ENCODE measurements at regions not wholly inside any gene's neighbourhood (a gene's known extent, or its start where the extent isn't known, plus 50 kb on each side); places are given as distances from the start of the nearest gene placed in this dataset.

GRCh38 chr16:25311950-25312349, 54.3 kb upstream of the ZKSCAN2 start:
- Mint-ChIP-seq H3K9me3 (no peaks in the 10 kb centered on the region), H3K27ac (no peak overlapping the region), H3K4me1 (ENCODE audit: unreplicated experiment) (no peaks in the 10 kb centered on the region), H3K27me3 (no peaks in the 10 kb centered on the region), H3K4me3 (no peak overlapping the region), H3K36me3 (peaks cover 8% of the 10 kb centered on the region)
- TF ChIP-seq CTCF (conservative IDR thresholded peaks at IDR 0.05) = no peak
- DNase-seq (ENCODE audit: extremely low spot score, unreplicated experiment) = no peak

GRCh38 chr16:25311039-25311438, 53.4 kb upstream of the ZKSCAN2 start:
- no peak overlapping the region for H3K27ac Mint-ChIP-seq
- no peak overlapping the region for H3K4me3 Mint-ChIP-seq
- H3K9me3 Mint-ChIP-seq = no peaks in the 10 kb centered on the region
- H3K36me3 Mint-ChIP-seq = peaks cover 8% of the 10 kb centered on the region
- no peak for TF ChIP-seq CTCF (conservative IDR thresholded peaks at IDR 0.05)
- no peaks in the 10 kb centered on the region for H3K27me3 Mint-ChIP-seq
- no peaks in the 10 kb centered on the region for H3K4me1 Mint-ChIP-seq (ENCODE audit: unreplicated experiment)
- no peak for DNase-seq (ENCODE audit: extremely low spot score, unreplicated experiment)

All from type B pancreatic cell (in vitro differentiated cells).